Erythroblast (primary cell): ENCODE measurements at regions not wholly inside any gene's neighbourhood (a gene's known extent, or its start where the extent isn't known, plus 50 kb on each side); places are given as distances from the start of the nearest gene placed in this dataset.

Experiments
- GATA1 ChIP-seq: IDR thresholded peaks from 2 replicates; pipeline ENCODE4 v1.6.1; 2011; ENCODE audit warnings: low read depth, mild to moderate bottlenecking, control low read depth, low read length, moderate library complexity
- POLR2A ChIP-seq: IDR thresholded peaks from 2 replicates; pipeline ENCODE4 v1.6.1; 2011; ENCODE audit warnings: mild to moderate bottlenecking, low read length

- no peak for TF ChIP-seq POLR2A
- TF ChIP-seq GATA1 = no peak
Measured at GRCh38 chr4:166174717-166175490, 301.9 kb downstream of the TLL1 start.
